Epithelial cell of esophagus (primary cell): ENCODE measurements at regions not wholly inside any gene's neighbourhood (a gene's known extent, or its start where the extent isn't known, plus 50 kb on each side); places are given as distances from the start of the nearest gene placed in this dataset.

Experiments used
- DNase-seq: peaks from one replicate; pipeline ENCODE4 v3.0.0; 2010; ENCODE audit warnings: low read depth
- H3K4me3 ChIP-seq: 2 replicates; pipeline ENCODE4 v1.5.1; 2011; ENCODE audit warnings: mild to moderate bottlenecking, low read length, control low read depth
- TF ChIP-seq, protein P1 (sequence below): IDR thresholded peaks from 2 replicates; pipeline ENCODE4 v1.5.1; 2011; ENCODE audit warnings: low read depth, mild to moderate bottlenecking, low read length, control low read depth, inconsistent platforms; ENCODE audit not compliant: insufficient read depth; ENCODE audit errors: missing control alignments

DNA sequence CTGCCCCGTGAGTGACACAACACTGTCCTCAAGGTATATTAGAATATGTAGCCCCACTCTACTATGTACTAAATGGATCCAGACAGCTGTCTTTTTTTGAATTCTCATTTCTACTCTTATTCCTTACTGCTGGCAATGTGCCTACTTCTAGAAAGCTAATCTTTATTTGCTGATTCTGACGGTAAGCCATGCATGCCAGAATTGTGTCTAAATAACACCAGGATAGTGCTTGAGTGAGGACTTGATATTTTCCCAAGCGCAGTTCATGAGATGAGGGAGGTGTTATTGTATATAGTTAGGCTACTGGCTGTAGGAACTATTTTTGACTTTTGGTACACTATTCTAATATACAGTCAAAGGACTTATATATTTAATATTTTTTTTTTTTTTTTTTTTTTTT is 316.2 kb upstream of the NAV3 start:
- TF ChIP-seq, protein P1, sequence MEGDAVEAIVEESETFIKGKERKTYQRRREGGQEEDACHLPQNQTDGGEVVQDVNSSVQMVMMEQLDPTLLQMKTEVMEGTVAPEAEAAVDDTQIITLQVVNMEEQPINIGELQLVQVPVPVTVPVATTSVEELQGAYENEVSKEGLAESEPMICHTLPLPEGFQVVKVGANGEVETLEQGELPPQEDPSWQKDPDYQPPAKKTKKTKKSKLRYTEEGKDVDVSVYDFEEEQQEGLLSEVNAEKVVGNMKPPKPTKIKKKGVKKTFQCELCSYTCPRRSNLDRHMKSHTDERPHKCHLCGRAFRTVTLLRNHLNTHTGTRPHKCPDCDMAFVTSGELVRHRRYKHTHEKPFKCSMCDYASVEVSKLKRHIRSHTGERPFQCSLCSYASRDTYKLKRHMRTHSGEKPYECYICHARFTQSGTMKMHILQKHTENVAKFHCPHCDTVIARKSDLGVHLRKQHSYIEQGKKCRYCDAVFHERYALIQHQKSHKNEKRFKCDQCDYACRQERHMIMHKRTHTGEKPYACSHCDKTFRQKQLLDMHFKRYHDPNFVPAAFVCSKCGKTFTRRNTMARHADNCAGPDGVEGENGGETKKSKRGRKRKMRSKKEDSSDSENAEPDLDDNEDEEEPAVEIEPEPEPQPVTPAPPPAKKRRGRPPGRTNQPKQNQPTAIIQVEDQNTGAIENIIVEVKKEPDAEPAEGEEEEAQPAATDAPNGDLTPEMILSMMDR: no peak
- DNase-seq: no peak
- H3K4me3 ChIP-seq: no peak overlapping the region

GRCh38 chr12:77510985-77511384 is 319.7 kb upstream of the NAV3 start:
- no peak for DNase-seq
- TF ChIP-seq, protein P1: no peak
- H3K4me3 ChIP-seq: no peak overlapping the region

DNA sequence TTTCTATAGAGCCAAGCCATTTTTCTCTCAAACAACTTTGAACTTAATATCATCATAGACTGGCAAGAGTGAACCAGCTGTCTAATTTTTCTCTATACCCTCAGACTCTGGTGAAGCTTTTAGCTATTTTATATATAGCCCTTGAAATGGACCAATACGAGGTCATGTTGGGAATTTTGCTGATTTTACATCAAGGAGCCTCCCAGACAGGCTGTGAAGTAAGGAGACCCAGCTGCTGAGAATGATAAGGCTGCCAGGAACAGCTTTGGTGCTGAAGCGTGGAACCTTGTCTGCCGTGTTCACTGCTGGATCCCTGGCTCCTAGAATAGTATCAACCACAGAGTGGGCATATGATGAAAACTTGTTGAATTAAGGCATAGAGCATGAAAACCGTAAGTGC is 326.2 kb upstream of the NAV3 start:
- TF ChIP-seq, protein P1: no peak
- H3K4me3 ChIP-seq: no peak overlapping the region
- no peak for DNase-seq

DNA sequence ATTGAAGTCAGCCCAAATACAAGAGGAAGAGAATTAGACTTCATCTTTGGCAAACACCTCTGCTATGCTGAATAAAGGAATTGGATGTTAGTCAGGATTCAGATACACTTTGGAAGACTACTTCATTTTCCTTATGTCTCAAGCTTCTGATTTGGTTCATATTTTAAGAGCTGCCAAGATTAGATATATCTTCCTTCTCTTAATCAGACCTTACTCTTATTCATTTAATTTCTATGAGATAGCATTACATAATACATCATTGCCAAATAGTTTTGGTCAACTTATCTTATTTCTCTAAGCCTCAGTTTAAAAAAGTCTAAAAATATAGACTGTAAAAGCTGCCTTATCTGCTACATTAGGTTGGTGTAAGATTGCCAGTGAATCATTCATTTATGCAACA is 330.6 kb upstream of the NAV3 start:
- TF ChIP-seq, protein P1: no peak
- no peak overlapping the region for H3K4me3 ChIP-seq
- DNase-seq: no peak

DNA sequence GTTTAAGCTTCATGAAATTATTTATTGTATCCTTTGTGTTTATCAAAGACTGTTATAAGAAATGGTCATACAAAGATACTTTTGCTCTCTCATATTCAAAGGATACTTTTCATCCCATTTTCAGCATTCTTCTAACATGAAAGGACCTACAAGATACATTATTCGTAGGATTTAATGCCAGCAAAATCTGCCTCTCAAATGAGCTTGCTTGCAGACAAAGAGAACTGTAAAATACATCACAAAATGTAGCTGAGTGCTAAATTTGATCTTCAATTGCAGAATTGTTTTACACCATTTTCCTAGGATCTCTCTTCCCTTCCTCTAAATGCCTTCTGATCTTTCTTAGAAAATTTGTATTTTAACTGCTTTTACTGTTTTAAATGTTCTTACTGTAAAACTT is 333.0 kb upstream of the NAV3 start:
- TF ChIP-seq, protein P1: no peak
- H3K4me3 ChIP-seq: no peak overlapping the region
- DNase-seq: no peak

GRCh38 chr12:77496714-77497113 is 334.0 kb upstream of the NAV3 start:
- TF ChIP-seq, protein P1: no peak
- no peak for DNase-seq

GRCh38 chr12:77494296-77494695 is 336.4 kb upstream of the NAV3 start:
- H3K4me3 ChIP-seq: no peak overlapping the region
- TF ChIP-seq, protein P1: no peak
- DNase-seq: peak; percentile 45

More at GRCh38 chr12:77496714-77497113, 334.0 kb upstream of the NAV3 start:
- no peak overlapping the region for H3K4me3 ChIP-seq
